Lung (tissue), 11 donors: ENCODE measurements at regions not wholly inside any gene's neighbourhood (a gene's known extent, or its start where the extent isn't known, plus 50 kb on each side); places are given as distances from the start of the nearest gene placed in this dataset.

Source experiments
- ATAC-seq: fragments of 200-7000 bp; cut with Tn5 transposase; one replicate; pipeline ENCODE4 v1.9.1; 2020; ENCODE audit warnings: moderate number of reproducible peaks; ENCODE audit not compliant: insufficient read depth, low FRiP score
- DNase-seq, 3 donors: peaks; one replicate each; pipeline ENCODE4 v3.0.0-alpha.2; 2013 to 2017
- H3K27ac ChIP-seq, 2 donors: one replicate each; pipeline ENCODE4 v1.5.1; 2013; ENCODE audit warnings: mild to moderate bottlenecking in 2 of 2, moderate library complexity in 2 of 2, control low read depth in 1 of 2, inconsistent platforms in 1 of 2, low read depth in 1 of 2, low read length in 1 of 2
- H3K27me3 ChIP-seq, 3 donors: one replicate each; pipeline ENCODE4 v1.5.1; 2013; ENCODE audit warnings: low read length in 2 of 3; ENCODE audit not compliant: control insufficient read depth in 3 of 3, insufficient read depth in 3 of 3
- H3K36me3 ChIP-seq, 4 donors: one replicate each; pipeline ENCODE4 v1.5.1; 2013; ENCODE audit warnings: low read length in 4 of 4, mild to moderate bottlenecking in 1 of 4, moderate library complexity in 1 of 4; ENCODE audit not compliant: control insufficient read depth in 4 of 4, insufficient read depth in 4 of 4
- H3K4me1 ChIP-seq, 5 donors: one replicate each; pipeline ENCODE4 v1.5.1; 2013; ENCODE audit warnings: low read length in 5 of 5, mild to moderate bottlenecking in 2 of 5, moderate library complexity in 1 of 5; ENCODE audit not compliant: control insufficient read depth in 5 of 5, insufficient read depth in 5 of 5
- H3K4me3 ChIP-seq: one replicate; pipeline ENCODE4 v1.5.1; 2013; ENCODE audit warnings: mild to moderate bottlenecking, control low read depth, moderate library complexity
- H3K9ac ChIP-seq, 2 donors: one replicate each; pipeline ENCODE4 v1.5.1; 2013; ENCODE audit warnings: low read length in 2 of 2, control low read depth in 1 of 2; ENCODE audit not compliant: insufficient read depth in 1 of 2
- H3K9me3 ChIP-seq, 4 donors: one replicate each; pipeline ENCODE4 v1.5.1; 2013; ENCODE audit warnings: low read length in 3 of 4, mild to moderate bottlenecking in 1 of 4, moderate library complexity in 1 of 4; ENCODE audit not compliant: control insufficient read depth in 4 of 4, insufficient read depth in 3 of 4
- WGBS, 2 donors: extraction: QIAGEN DNeasy Blood & Tissue Kit; methylation state at CpG; one replicate each; pipeline ENCODE4 v1.1.7; 2013; 5-methylcytosine and 5-hydroxymethylcytosine counted together
- TF ChIP-seq, protein P1 (sequence below): IDR thresholded peaks from 2 replicates; pipeline ENCODE4 v1.5.1; 2012; ENCODE audit warnings: mild to moderate bottlenecking; ENCODE audit errors: control extremely low read depth, extremely low read depth
- donor health status: control.
- donor health status: control.
- donor health status: Bipolar disorder and iron deficiency.
- donor health status: healthy.
- donor health status: DM: yes; HTN: yes; CAD: no.

DNA sequence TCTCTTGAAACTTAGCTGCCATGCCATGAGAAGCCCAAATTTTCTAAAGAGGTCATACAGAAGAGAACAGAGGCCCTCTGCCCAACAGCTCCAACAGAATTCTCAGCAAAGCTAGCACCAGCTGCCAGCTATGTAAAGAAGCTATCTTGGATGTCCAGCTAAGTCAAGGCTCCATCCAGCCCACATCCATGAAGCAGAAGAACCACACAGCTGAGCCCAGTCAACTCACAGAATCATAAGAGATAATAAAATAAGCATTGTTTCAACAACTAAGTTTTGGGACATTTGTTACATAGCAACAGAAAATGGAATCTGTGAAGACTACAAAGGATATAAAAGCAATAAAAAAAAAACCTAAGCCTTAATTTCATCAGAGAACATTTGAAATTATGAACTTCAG, 434.3 kb downstream of the TXNL1 start:
- TF ChIP-seq, protein P1, sequence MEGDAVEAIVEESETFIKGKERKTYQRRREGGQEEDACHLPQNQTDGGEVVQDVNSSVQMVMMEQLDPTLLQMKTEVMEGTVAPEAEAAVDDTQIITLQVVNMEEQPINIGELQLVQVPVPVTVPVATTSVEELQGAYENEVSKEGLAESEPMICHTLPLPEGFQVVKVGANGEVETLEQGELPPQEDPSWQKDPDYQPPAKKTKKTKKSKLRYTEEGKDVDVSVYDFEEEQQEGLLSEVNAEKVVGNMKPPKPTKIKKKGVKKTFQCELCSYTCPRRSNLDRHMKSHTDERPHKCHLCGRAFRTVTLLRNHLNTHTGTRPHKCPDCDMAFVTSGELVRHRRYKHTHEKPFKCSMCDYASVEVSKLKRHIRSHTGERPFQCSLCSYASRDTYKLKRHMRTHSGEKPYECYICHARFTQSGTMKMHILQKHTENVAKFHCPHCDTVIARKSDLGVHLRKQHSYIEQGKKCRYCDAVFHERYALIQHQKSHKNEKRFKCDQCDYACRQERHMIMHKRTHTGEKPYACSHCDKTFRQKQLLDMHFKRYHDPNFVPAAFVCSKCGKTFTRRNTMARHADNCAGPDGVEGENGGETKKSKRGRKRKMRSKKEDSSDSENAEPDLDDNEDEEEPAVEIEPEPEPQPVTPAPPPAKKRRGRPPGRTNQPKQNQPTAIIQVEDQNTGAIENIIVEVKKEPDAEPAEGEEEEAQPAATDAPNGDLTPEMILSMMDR, result no peak
- ATAC-seq, result no peak
- Histone ChIP-seq H3K4me3 (no peak overlapping the region), H3K27ac (no peak overlapping the region), H3K36me3 (peaks cover 0 to 3% (median 0%) of the 10 kb centered on the region in 4 donors), H3K9me3 (peaks cover 0 to 5% (median 4%) of the 10 kb centered on the region in 4 donors), H3K4me1 (peaks cover 0 to 12% (median 0%) of the 10 kb centered on the region in 5 donors), H3K27me3 (no peaks in the 10 kb centered on the region), H3K9ac (no peak overlapping the region)
- no peak for DNase-seq

DNA sequence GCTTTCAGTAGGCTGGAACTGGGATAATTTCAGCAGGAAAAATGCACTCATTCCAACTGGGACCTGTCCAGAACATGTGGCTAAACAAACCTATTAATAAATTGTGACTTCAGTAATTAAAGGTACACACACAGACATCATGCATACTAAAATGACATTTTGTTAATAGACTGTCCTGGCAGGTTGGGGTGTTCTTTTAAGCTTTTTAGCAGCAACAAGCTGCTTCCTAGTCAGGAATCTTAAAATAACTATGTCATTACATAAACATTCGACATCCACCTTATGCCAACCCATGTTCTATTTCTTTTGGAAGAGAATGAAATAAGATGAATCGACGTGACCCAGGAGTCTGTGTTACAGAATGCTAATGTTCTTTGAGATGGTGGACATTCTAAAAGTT, 435.7 kb downstream of the TXNL1 start:
- Histone ChIP-seq H3K27me3 (no peaks in the 10 kb centered on the region), H3K27ac (peak overlapping the region in 1 of 2 donors; percentile 11), H3K4me1 (peaks cover 0 to 12% (median 0%) of the 10 kb centered on the region in 5 donors), H3K36me3 (peaks cover 0 to 3% (median 0%) of the 10 kb centered on the region in 4 donors), H3K4me3 (no peak overlapping the region), H3K9me3 (peaks cover 0 to 5% (median 4%) of the 10 kb centered on the region in 4 donors), H3K9ac (no peak overlapping the region)
- TF ChIP-seq, protein P1, result no peak
- no peak for ATAC-seq
- no peak for DNase-seq
- WGBS, 2 donors, result 66 to 86% methylated on average over 3 of the region's 3 CpGs

DNA sequence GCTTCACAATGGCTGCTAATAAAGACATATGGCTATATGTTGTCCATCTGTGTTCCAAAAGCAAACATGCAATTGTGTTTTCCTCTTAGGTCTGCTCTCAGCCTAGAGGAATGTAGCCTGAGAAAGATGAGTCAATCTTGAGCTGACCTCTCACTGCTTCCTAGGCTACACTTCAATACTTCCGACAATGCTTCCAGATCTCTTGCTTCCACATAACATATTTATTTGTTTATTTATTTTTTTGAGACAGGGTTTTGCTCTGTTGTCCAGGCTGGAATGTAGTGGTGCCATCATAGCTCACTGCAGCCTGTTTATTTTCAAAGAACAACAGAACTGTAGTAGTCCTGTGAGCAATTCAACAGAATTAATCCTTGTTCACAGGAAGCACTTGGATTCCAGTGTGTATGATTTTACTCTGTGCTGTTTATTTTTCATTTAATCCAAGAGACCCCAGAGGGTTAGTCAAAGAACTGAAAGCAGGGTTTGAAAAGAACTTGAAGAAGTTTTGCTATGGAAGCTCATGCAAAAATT, 437.9 kb downstream of the TXNL1 start:
- no peaks in the 10 kb centered on the region for H3K27me3 ChIP-seq

More for the DNA sequence above, 437.9 kb downstream of the TXNL1 start:
- peaks cover 0 to 12% (median 0%) of the 10 kb centered on the region in 5 donors for H3K4me1 ChIP-seq
- ATAC-seq (no peak), DNase-seq (no peak)
- no peak overlapping the region for H3K9ac ChIP-seq
- 70 to 89% methylated on average over 1 of the region's 1 CpG for WGBS, 2 donors
- H3K4me3 ChIP-seq, result no peak overlapping the region
- H3K27ac ChIP-seq, result peak overlapping the region in 1 of 2 donors; percentile 48
- H3K9me3 ChIP-seq, result peaks cover 0 to 5% (median 4%) of the 10 kb centered on the region in 4 donors
- TF ChIP-seq, protein P1, result no peak
- H3K36me3 ChIP-seq, result peaks cover 0 to 3% (median 0%) of the 10 kb centered on the region in 4 donors
